ENCODE measurements at regions not wholly inside any gene's neighbourhood (a gene's known extent, or its start where the extent isn't known, plus 50 kb on each side); places are given as distances from the start of the nearest gene placed in this dataset.
"Not testable (repeated sequence)": the region's sequence is repeated elsewhere in the genome, so short reads cannot be mapped to it uniquely, and the experiment has no call there.

DNA sequence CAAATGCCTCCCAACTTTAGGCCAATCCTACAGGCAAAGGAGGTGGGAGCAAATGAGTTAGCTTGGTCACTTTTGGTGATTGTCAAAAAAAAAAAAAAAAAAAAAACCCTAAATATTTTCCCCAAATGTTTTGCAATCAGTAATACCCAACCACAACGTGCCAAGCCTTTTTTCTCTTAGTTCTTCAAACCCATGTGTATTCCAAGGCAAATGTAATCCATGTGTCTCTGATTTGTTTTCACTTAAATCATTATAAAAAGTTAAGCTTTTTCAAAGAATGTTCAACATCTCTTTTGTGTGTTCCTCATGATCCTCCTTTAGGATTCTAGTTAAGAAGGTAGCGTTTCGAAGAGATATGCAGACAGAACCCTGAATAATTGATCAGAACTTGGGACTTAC, 328.4 kb downstream of the PAPSS1 start:
- DNase-seq, result no peak

DNA sequence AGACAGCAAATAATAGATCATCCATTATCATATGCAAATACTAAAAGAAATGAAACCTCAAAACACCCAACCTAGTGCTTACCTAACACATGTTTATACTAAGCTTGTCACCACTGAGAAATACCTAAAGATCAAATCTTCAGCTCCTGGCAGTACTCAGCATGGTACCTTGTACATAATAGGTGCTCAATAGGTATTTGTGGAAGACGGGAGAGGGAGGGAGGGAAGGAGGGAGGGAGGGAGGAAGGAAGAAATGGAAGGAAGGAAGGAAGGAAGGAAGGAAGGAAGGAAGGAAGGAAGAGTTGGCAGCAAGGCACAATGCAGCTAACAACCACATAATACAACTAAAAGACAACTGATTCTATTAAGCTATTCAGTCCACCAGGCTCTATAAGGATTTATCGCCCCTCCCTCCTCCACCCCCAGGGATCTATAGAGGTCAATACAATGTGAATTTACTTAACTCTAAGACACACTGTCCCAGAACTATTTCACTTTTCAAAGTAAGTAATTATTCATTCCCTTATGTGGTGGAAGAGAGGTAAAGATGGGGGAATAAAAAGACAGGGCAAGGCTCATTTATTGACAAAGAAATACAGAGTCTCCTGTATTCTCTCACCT, 328.9 kb downstream of the PAPSS1 start:
- DNase-seq, result no peak

- DNase-seq, result no peak
These were observed 330.1 kb downstream of the PAPSS1 start for GRCh38 chr4:107389965-107390364.

DNA sequence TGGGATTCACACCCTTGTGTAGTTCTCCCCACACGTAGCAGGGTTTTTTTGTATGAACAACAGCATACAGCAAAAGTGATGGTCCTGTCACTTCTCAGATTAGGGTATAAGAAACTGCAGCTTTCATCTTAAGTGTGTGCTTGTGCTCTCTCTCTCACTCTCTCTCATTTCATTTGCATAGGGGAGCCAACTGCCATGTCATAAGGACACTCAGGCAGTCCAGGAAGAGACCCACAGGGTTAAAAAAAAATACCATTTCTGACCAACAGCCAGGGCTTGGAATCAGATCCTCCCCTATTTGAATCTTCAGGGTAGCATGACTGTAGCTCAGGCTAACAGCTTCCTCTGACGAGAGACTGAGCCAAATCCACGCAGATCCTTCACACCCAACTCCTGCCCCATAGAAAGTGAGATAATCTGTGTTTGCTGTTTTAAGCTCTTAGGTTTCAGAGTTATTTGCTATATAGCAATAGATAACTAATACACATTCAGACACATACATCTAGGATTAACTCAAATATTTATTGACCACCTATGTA, 331.2 kb downstream of the PAPSS1 start:
- no peak for DNase-seq

GRCh38 chr4:107380836-107381438, 339.1 kb downstream of the PAPSS1 start:
- DNase-seq, result no peak

DNA sequence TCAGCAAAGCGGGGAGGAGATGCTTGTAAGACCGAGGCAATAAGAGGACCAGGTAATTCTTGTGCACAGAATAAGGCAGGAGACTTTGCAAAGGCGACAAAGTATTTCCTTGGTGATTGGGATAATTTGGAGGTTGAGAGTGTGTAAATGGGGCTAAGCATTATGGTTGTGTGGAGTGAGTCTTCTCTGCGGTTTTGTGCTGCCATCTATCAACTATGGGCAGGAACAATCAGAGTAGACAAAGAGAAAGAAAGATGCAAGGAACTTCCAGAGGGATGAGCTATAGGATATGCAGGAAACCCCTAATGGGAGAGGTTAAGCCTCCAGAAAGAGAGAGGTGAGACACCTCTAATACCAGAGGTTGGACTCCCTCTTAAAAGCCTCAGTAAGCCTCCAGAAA, 339.8 kb downstream of the PAPSS1 start:
- DNase-seq, result no peak

- no peak for DNase-seq
These were observed 340.8 kb downstream of the PAPSS1 start for GRCh38 chr4:107379054-107379869.

- DNase-seq, result no peak
These were observed 340.2 kb upstream of the DKK2 start for GRCh38 chr4:107376293-107376692.

- DNase-seq, result no peak
These were observed 330.8 kb upstream of the DKK2 start for GRCh38 chr4:107366900-107367299.

DNA sequence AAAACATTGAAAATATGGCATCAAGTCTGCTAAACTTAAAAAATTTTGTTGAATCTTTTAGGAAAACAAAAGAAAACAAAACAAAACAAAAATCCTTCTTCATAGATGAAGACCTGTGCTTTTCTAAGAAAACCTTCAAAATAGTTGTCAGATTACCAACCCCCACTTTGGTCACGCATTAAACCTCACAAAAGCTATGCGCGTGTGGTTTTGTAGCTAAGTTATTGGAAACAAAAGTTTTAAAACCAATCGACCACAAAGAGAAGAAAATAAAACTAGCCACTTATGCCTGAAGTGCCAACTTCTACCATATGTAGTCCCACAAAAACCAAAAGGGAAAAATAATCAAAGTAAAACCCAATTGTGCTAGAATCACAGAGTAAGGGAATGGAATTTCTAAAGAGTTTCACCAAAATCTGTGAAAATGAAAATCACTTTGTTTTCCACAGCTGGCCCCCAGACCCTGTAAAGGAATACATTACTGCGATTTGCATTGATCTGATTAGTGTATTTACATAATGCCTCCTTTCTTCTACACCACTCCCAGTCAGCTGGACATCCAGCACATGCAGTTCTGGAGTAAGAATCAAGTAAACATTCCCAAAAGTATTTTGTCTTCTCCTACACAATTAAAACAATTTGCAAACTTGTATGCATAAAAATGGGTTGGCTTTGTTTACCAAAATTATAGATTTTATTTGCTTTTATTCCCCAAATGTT, 330.1 kb upstream of the DKK2 start:
- DNase-seq, result no peak

- DNase-seq, result no peak
These were observed 327.0 kb upstream of the DKK2 start for GRCh38 chr4:107363125-107363524.

- no peak for DNase-seq
These were observed 323.1 kb upstream of the DKK2 start for GRCh38 chr4:107359208-107359607.

DNA sequence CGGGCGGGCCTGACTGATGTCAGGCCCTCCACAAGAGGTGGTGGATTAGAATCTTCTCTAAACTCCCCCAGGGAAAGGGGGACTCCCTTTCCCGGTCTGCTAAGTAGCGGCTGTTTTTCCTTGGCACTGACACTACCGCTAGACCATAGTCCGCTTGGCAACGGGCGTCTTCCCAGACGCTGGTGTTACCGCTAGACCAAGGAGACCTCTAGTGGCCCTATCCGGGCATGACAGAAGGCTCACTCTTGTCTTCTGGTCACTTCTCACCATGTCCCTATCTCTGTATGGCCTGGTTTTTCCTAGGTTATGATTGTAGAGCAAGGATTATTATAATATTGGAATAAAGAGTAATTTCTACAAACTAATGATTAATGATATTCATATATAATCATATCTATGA, 318.2 kb upstream of the DKK2 start:
- DNase-seq, result not testable (repeated sequence)

DNA sequence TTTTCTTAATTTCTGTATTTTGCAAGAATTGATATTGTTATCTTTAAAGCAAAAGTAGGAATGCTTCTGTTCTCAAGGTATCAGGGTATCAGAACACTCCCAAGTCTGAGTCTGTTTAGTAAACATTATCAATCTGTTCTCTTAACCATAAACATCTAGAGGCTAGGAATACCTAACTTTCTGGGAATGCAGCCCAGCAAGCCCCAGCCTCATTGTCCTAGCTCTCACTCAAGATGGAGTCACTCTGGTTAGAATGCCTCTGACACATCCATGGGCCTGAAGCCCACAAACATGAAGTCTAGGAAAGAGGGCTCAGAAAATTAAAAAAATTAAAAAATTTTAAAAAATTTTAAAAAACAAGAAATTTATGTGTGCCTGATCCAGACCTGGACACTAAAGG, 315.1 kb upstream of the DKK2 start:
- no peak for DNase-seq

- no peak for DNase-seq
These were observed 313.6 kb upstream of the DKK2 start for GRCh38 chr4:107349732-107350131.

GRCh38 chr4:107349266-107349665, 313.2 kb upstream of the DKK2 start:
- no peak for DNase-seq

DNA sequence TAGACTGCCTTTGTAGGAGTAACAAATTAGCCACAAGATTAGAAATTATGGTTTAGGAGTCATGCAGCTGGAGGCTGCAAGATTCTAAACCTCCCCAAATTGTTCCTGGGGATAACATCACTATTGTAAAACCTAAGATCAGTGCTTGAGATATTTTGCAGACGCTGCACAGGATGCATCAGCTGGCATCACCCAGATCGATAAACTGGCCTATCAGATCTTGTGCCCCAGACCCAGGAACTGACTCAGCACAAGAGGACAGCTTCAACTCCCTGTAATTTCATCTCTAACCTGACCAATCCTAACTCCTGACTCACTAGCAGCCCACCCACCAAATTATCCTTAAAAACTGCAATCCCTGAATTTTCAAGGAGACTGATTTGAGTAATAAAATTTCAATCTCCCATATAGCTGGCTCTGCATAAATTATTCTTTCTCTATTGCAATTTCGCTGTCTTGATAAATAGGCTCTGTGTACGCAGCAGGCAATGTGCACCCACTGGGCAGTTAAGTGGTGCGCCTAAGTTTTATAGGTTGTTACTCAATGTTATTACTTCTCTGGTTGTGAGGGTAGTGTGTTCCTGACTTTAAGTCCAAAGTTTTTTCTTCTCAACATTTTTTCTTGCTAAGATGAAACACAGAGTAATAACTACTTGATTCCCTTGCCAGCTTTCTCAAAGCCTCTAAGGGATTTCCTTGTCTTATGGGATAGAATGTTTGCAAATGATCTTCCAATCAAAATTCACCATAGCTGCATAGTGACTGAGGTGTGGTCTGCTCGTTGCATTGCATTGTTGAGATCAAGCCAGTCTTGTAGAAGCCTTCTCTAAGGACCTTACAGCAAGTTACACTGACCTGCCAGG, 312.3 kb upstream of the DKK2 start:
- DNase-seq, result no peak

GRCh38 chr4:107333518-107333917, 297.4 kb upstream of the DKK2 start:
- no peak for DNase-seq

- DNase-seq, result not testable (repeated sequence)
These were observed 296.5 kb upstream of the DKK2 start for GRCh38 chr4:107332656-107333055.

- DNase-seq, result no peak
These were observed 294.8 kb upstream of the DKK2 start for GRCh38 chr4:107330916-107331315.

DNA sequence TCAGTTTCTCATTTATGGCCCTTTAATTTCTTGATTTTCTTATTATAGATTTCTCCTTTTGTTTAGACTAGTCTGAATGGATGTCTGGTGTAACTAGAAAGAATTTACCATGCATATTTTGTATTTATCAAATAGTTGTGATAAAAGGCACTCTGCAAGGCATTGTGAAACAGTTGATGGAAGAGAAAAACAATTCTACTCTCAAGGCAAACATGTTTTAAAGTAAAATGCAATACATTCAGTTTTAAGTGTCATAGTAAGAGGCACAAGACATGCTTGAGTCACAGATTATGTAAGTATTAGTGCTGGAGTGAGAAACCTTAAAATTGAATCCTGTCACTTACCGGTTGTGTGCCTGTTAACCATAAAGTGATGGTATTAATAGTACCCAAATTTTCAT, 283.3 kb upstream of the DKK2 start:
- DNase-seq, result no peak
